ENCODE measurements at regions not wholly inside any gene's neighbourhood (a gene's known extent, or its start where the extent isn't known, plus 50 kb on each side); places are given as distances from the start of the nearest gene placed in this dataset.

GRCh38 chr10:27369880-27370279, 129.3 kb upstream of the ACBD5 start (continued):
- TF ChIP-seq, protein P1, sequence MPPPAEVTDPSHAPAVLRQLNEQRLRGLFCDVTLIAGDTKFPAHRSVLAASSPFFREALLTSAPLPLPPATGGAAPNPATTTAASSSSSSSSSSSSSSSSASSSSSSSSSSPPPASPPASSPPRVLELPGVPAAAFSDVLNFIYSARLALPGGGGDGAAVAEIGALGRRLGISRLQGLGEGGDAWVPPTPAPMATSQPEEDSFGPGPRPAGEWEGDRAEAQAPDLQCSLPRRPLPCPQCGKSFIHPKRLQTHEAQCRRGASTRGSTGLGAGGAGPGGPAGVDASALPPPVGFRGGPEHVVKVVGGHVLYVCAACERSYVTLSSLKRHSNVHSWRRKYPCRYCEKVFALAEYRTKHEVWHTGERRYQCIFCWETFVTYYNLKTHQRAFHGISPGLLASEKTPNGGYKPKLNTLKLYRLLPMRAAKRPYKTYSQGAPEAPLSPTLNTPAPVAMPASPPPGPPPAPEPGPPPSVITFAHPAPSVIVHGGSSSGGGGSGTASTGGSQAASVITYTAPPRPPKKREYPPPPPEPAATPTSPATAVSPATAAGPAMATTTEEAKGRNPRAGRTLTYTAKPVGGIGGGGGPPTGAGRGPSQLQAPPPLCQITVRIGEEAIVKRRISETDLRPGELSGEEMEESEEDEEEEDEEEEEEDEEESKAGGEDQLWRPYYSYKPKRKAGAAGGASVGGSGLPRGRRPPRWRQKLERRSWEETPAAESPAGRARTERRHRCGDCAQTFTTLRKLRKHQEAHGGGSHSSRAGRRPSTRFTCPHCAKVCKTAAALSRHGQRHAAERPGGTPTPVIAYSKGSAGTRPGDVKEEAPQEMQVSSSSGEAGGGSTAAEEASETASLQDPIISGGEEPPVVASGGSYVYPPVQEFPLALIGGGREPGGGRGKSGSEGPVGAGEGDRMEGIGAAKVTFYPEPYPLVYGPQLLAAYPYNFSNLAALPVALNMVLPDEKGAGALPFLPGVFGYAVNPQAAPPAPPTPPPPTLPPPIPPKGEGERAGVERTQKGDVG (CRISPR knock-in tag; IDR thresholded peaks at IDR 0.05): no peak

DNA sequence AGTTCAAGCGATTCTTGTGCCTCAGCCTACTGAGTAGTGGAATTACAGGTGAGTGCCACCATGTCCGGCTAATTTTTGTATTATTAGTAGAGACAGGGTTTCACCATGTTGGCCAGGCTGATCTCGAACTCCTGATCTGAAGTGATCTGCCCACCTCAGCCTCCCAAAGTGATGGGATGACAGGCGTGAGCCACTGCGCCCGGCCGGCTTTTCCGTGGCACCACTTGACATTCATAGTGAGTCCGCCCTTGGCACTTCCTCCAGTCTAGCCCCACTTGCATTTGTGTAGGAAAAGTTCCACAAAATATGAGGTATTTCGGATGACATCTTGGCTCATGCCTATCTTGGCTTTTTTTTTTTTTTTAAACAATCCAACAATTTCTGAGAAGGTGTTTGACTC, 128.1 kb upstream of the ACBD5 start:
- no peak overlapping the region for H3K4me3 ChIP-seq
- H3K9ac ChIP-seq (ENCODE audit: control insufficient read depth, insufficient read depth, low read length): no peak overlapping the region
- intact Hi-C loops (cut with micrococcal nuclease; ENCODE audit: unreplicated experiment) (no loop called here), in situ Hi-C loops (cut with MboI) (no loop called here)
- SMC1A ChIA-PET (ENCODE audit: uncharacterized antibody, unreplicated experiment): interaction anchor here (1.6 kb wide), 1 partner anchor 8 kb away, joined by 3 read pairs; no protein-coding TSS in a partner anchor
- no peaks in the 10 kb centered on the region for H3K36me3 ChIP-seq (ENCODE audit: control insufficient read depth in 2 of 2, insufficient read depth in 2 of 2, low read length in 1 of 2)
- 86% methylated on average over 10 of the region's 10 CpGs for WGBS (ENCODE audit: insufficient coverage, insufficient replicate concordance, low lambda C conversion rate, missing lambda C conversion rate)
- no peaks in the 10 kb centered on the region for H3K79me2 ChIP-seq (ENCODE audit: control insufficient read depth, insufficient read depth, low read length)
- RAD21 ChIA-PET (ENCODE audit: unreplicated experiment): no interaction called here
- no TSS peak for BruUV-seq (replicated peaks)
- H3K27ac ChIP-seq (ENCODE audit: control insufficient read depth, insufficient read depth): no peak overlapping the region
- POLR2A ChIA-PET: no interaction called here
- no peak for FAIRE-seq
- no peak for ATAC-seq
- no peak overlapping the region for H3K4me2 ChIP-seq (ENCODE audit: control insufficient read depth, insufficient read depth)
- CTCF ChIA-PET: interaction anchor here (1.0 to 1.7 kb wide), 7 partner anchors 9 to 932 kb away, joined by 3 to 12 read pairs (median 5); no protein-coding TSS in a partner anchor
- no peak overlapping the region for H2AFZ ChIP-seq (ENCODE audit: control insufficient read depth, low read depth, low read length)
- H4K20me1 ChIP-seq (ENCODE audit: control insufficient read depth, insufficient read depth): no peaks in the 10 kb centered on the region
- 0 out of 4 replicates have a peak, but pooled peaks cover 0 to 1% of the 10 kb centered on the region in 2 experiments for H3K27me3 ChIP-seq (replicated peaks in 1 of 2; ENCODE audit: control insufficient read depth in 2 of 2, insufficient read depth in 2 of 2, low read length in 1 of 2)
- no peak for DNase-seq (ENCODE audit: low read depth, low spot score)
- H3K9me3 ChIP-seq (replicated peaks; ENCODE audit: control insufficient read depth, insufficient read depth, low read length): no peaks in the 10 kb centered on the region
- 0 out of 2 replicates have a peak, but pooled peaks cover 6% of the 10 kb centered on the region for H3K4me1 ChIP-seq (ENCODE audit: control insufficient read depth, insufficient read depth, low read length)
- TF ChIP-seq JUNB (IDR thresholded peaks at IDR 0.05) (no peak), MLLT1 (IDR thresholded peaks at IDR 0.05) (no peak), GATAD2B (conservative IDR thresholded peaks at IDR 0.05; ENCODE audit: low read depth) (no peak), LARP7 (IDR thresholded peaks at IDR 0.05) (no peak), SREBF2 (IDR thresholded peaks at IDR 0.05; ENCODE audit: low read length) (no peak), MEF2A (IDR thresholded peaks at IDR 0.05; ENCODE audit: insufficient read depth, low read depth, low read length) (no peak), PML (IDR thresholded peaks at IDR 0.05; ENCODE audit: low read length) (no peak), HCFC1 (IDR thresholded peaks at IDR 0.05; ENCODE audit: low read length) (no peak), SRF (IDR thresholded peaks at IDR 0.05; ENCODE audit: low read depth in 2 of 2, low read length in 2 of 2) (no peak), NR2C1 (IDR thresholded peaks at IDR 0.05) (no peak), BACH1 (IDR thresholded peaks at IDR 0.05; ENCODE audit: borderline replicate concordance) (no peak)
- TF ChIP-seq, protein P2, sequence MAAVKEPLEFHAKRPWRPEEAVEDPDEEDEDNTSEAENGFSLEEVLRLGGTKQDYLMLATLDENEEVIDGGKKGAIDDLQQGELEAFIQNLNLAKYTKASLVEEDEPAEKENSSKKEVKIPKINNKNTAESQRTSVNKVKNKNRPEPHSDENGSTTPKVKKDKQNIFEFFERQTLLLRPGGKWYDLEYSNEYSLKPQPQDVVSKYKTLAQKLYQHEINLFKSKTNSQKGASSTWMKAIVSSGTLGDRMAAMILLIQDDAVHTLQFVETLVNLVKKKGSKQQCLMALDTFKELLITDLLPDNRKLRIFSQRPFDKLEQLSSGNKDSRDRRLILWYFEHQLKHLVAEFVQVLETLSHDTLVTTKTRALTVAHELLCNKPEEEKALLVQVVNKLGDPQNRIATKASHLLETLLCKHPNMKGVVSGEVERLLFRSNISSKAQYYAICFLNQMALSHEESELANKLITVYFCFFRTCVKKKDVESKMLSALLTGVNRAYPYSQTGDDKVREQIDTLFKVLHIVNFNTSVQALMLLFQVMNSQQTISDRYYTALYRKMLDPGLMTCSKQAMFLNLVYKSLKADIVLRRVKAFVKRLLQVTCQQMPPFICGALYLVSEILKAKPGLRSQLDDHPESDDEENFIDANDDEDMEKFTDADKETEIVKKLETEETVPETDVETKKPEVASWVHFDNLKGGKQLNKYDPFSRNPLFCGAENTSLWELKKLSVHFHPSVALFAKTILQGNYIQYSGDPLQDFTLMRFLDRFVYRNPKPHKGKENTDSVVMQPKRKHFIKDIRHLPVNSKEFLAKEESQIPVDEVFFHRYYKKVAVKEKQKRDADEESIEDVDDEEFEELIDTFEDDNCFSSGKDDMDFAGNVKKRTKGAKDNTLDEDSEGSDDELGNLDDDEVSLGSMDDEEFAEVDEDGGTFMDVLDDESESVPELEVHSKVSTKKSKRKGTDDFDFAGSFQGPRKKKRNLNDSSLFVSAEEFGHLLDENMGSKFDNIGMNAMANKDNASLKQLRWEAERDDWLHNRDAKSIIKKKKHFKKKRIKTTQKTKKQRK (IDR thresholded peaks at IDR 0.05; ENCODE audit: low read depth, low read length): no peak
- TF ChIP-seq, protein P3, sequence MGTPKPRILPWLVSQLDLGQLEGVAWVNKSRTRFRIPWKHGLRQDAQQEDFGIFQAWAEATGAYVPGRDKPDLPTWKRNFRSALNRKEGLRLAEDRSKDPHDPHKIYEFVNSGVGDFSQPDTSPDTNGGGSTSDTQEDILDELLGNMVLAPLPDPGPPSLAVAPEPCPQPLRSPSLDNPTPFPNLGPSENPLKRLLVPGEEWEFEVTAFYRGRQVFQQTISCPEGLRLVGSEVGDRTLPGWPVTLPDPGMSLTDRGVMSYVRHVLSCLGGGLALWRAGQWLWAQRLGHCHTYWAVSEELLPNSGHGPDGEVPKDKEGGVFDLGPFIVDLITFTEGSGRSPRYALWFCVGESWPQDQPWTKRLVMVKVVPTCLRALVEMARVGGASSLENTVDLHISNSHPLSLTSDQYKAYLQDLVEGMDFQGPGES (IDR thresholded peaks at IDR 0.05): no peak
